GM13977 (cell line): ENCODE measurements at regions not wholly inside any gene's neighbourhood (a gene's known extent, or its start where the extent isn't known, plus 50 kb on each side); places are given as distances from the start of the nearest gene placed in this dataset.

ENCODE experiments used
- DNase-seq: peaks from one replicate; pipeline ENCODE4 v3.0.0; 2012; ENCODE audit warnings: low spot score
- in situ Hi-C: fragments of 300-500 bp; cut with MboI; formaldehyde crosslinking; loops from one replicate; pipeline ENCODE4 v1.12.0; 2022; ENCODE audit warnings: low sequenced_read_pairs, low pct_unique_long_range_greater_than_20kb, mixed read lengths, inconsistent platforms; ENCODE audit not compliant: unreplicated experiment
- TF ChIP-seq, protein P1 (sequence below): IDR thresholded peaks from 2 replicates; pipeline ENCODE4 v1.5.1; 2012; ENCODE audit warnings: mild to moderate bottlenecking, control low read depth; ENCODE audit not compliant: insufficient read depth; ENCODE audit errors: extremely low read depth, missing control alignments

- TF ChIP-seq, protein P1, sequence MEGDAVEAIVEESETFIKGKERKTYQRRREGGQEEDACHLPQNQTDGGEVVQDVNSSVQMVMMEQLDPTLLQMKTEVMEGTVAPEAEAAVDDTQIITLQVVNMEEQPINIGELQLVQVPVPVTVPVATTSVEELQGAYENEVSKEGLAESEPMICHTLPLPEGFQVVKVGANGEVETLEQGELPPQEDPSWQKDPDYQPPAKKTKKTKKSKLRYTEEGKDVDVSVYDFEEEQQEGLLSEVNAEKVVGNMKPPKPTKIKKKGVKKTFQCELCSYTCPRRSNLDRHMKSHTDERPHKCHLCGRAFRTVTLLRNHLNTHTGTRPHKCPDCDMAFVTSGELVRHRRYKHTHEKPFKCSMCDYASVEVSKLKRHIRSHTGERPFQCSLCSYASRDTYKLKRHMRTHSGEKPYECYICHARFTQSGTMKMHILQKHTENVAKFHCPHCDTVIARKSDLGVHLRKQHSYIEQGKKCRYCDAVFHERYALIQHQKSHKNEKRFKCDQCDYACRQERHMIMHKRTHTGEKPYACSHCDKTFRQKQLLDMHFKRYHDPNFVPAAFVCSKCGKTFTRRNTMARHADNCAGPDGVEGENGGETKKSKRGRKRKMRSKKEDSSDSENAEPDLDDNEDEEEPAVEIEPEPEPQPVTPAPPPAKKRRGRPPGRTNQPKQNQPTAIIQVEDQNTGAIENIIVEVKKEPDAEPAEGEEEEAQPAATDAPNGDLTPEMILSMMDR: no peak
- DNase-seq: no peak
- in situ Hi-C loops: no loop called here
Observed at GRCh38 chr21:30986965-30987364, 51.3 kb downstream of the KRTAP19-8 start.

GRCh38 chr21:30984889-30985288 lies 53.4 kb downstream of the KRTAP19-8 start:
- in situ Hi-C loops: no loop called here
- TF ChIP-seq, protein P1: no peak

DNA sequence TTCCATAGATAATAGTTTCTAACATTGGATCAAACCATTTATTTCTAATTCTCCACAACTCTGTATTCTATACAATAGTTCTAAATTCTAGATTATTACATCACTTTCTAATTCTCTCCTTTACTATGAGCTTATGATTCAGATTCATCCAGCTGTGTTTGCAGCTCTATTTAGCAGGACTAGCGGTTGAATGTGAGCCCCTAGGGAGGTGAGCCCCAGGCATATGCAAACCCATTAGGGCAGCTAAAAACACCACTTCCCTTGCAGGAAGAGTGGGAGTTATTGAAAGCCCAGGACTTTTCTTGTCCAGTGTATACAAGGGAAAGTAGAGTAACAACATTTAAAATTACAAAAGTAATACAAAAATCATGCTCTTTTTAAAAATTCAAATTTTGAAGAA lies 56.9 kb downstream of the KRTAP19-8 start:
- no peak for DNase-seq
- in situ Hi-C loops: no loop called here
- TF ChIP-seq, protein P1: no peak

More at GRCh38 chr21:30984889-30985288, 53.4 kb downstream of the KRTAP19-8 start:
- DNase-seq: no peak

- in situ Hi-C loops: no loop called here
- DNase-seq: peak; percentile 13
- TF ChIP-seq, protein P1: no peak
Observed at GRCh38 chr21:30979054-30979453, 59.2 kb downstream of the KRTAP19-8 start.

DNA sequence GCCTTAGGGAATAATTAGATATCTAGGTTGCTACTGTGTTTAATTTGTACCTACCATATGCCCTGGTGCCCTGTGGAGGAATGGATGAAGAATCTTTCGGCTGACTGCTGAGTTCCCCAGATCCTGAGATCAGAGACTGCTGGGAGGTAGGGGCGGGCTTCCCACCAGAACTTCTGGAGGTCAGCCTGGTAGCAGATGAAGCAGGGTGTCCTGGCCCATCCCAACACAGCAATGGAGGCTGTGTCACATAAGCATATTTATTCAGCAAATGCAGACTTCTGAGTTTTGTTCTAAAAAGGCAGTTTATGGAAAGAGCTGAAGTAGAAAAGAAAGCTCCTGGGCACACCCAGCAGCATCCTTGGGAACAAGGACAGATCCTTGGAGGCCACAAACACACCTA lies 74.0 kb downstream of the KRTAP19-8 start:
- no peak for DNase-seq
- TF ChIP-seq, protein P1: no peak
- in situ Hi-C loops: no loop called here

GRCh38 chr21:30963502-30963901 lies 74.8 kb downstream of the KRTAP19-8 start:
- in situ Hi-C loops: no loop called here
- no peak for DNase-seq
- TF ChIP-seq, protein P1: no peak

DNA sequence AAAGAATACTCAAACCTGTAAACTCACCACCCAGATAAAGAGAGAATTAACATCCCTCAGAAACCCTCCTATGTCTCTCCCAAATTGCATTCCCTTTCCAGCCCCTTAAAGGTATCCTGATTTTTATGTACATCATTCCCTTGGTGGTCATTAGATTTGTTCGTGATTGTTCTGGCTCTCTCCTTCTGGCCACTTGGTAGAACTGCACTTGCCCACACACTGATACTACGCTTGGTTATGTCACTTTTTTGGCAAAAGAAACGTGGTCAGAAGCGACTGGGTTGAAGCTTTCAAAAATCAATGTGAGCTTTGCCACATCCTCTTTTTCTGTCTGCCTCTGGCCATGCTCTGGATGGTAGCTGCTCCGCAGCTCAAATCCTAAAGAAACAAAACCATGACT lies 76.3 kb downstream of the KRTAP19-8 start:
- no peak for DNase-seq
- in situ Hi-C loops: no loop called here
- TF ChIP-seq, protein P1: no peak
